ENCODE measurements at regions not wholly inside any gene's neighbourhood (a gene's known extent, or its start where the extent isn't known, plus 50 kb on each side); places are given as distances from the start of the nearest gene placed in this dataset.

DNA sequence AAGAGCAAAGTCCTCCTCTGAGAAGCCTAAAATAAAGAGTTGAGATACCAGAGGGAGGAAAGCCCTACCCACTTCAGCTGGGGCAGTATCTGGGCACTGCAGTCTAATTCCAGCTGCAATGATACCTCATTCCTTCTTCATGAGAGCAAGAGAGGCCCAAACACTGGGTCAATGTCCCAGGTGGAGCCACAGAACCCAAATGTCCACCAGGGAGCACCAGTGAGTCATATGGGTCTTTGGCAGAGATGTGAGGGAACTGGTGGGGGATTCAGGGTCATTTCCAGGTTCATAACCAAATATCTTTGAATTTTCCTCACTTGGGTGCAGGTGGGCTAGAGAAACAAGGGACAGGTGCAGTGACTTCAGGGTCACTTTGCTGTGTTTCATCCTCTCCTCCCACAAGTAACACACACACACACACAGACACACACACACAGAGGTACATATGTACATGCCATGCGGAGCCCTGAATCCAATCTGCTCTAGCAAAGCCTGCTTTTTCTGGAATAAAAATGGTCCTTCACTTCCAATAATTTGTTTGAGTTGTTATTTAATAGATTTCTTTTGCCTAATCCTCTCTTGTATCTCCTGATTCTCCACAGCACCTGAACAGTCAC, 585.4 kb downstream of the SOX6 start:
- DNase-seq (ENCODE audit: low read depth in 3 of 3), result no peak

GRCh38 chr11:15772547-15772946, 583.8 kb downstream of the SOX6 start:
- no peak for DNase-seq (ENCODE audit: low read depth in 3 of 3)

DNA sequence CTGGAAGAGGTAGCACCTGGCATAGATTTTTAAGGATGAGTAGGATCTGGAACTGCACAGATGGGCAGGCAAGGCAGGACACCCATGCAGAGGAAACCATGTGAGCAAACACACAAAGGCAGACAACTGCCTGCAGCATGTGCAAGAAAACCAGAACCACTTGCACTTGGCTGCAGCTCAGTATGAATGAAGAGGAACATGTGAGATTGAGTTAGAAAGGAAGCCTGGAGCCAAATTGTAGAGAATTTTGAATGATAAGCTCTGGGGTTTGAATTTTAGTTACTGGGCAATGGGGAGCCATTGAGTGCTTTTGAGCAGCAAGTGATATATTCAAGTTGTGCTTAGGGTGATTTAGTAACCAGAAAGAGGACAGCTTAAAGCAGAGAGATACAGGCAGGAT, 583.4 kb downstream of the SOX6 start:
- DNase-seq (ENCODE audit: low read depth in 3 of 3), result no peak

DNA sequence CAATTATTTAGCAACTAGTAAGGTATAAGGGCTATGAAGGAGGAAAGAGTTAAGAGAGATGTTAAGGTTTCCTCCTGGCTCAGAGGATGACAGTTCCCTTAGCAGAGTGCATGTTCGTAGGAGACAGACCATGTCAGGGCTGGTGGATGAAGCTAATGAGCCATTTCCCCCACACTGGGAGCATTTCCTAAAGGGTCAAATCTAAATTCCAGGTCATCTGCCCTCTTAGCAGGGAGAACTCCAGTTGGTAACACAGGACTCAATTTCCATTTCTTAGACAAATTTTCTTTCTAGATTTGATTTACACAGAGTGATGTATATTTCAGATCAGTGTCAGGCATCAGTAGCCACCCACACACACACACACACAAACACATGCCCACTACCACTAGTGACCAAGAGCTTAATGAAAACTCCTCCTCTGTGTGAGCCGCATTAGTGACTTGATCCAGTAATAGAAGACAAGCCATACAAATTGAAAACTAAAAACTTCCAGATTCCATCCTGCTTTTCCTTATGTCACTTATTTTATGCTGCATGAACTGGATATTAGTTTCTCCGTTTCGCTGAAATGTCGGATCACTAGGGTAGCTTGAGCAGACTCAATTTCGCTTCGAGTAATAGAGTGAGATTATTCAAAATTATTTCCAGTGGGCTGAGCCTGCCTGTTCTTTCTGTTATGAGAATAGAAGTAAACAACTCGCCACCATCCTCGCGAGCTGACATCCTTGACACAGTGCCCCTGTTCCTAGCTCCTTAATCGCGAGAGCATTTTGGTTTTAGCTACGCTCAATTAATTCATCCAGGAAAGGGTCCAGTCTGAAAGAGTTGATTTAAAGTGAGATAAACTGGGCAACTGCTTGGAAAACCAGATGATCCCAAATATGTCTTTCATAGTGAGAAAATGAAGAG, 582.6 kb downstream of the SOX6 start:
- DNase-seq (ENCODE audit: low read depth in 3 of 3), result no peak

GRCh38 chr11:15774388-15774939, 581.9 kb downstream of the SOX6 start:
- DNase-seq (ENCODE audit: low read depth in 3 of 3), result no peak

DNA sequence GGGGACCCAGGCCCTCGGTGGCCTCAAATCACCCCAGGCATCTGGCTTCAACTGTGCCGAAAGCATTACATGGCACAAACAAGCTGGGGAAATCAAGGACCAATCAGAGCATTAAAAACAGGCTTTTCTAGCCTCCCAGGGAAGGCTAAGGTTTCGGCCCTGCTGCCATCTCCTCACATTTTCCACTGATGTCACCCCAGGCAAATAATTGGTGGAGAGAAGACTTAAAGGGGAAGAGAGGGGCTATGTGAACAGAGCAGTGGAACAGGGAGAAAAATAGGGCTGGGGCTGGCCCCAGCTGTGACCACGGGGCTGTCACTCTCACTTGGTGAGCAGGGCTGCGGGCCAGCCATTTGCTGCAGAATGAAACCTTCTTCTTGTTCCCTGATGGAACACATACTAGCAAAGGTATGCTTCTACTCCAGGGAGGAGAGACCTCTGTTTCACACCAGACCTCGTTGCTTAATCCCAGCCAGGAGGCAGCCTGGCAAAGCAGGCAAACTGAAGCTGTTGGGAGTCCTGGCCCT, 581.3 kb downstream of the SOX6 start:
- no peak for DNase-seq (ENCODE audit: low read depth in 3 of 3)

DNA sequence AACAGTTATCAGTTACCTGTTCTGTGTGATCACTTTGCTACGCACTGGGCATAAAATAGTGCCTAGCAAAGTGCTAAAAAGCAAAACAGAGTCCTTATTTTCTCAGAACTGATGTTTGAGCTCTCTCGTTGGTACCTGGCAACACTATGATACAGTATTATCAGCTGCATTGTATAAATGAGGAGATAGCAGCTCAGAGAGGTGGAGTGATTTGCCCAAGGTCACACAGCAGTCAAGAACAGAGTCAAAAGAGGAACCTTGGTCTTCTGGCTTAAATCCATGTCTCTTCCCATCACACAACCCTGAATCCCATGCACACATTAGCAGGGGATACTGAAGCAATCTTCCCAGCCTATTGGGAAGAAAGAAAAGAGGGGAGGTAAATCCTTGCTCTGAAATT, 580.5 kb downstream of the SOX6 start:
- no peak for DNase-seq (ENCODE audit: low read depth in 3 of 3)

- no peak for DNase-seq (ENCODE audit: low read depth in 3 of 3)
These were observed 580.0 kb downstream of the SOX6 start for GRCh38 chr11:15776366-15776765.

DNA sequence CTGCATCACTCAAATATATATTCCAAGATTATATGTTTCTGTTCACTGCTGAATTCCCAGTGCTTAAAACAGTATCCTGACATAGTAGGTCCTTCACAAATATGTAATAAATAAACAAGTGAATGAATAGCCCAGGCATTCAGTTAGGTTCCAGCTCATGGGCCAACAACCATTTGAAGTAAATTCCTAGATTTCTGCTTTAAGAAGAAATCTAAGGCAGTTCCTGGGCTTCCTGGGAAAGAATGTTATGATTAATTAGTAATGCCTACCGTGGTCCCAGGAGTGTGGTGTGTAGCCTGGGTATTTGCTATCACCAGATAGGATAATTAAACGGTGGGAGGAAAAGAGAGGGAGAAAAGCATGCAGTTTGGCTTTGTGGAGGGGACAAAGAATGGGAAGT, 576.8 kb downstream of the SOX6 start:
- no peak for DNase-seq (ENCODE audit: low read depth in 3 of 3)

DNA sequence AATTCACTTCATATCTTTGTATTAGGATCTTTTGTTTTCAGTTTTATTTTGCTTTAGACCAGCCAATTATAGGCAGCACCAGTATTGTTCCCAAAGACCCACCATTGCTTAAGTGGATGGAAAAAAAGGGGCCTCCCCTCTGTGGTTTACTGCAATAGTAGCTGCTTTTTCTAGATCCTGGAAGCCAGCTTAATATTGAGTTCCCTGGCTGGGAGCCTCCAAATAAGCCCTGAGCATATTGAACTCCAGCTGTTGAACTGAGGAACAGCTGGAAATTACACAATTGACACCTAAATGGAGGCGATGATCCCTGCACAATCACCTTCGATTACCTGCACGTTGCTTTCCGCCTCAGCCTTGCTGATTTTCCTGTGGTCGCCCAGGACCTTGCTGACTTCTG, 576.0 kb downstream of the SOX6 start:
- no peak for DNase-seq (ENCODE audit: low read depth in 3 of 3)

DNA sequence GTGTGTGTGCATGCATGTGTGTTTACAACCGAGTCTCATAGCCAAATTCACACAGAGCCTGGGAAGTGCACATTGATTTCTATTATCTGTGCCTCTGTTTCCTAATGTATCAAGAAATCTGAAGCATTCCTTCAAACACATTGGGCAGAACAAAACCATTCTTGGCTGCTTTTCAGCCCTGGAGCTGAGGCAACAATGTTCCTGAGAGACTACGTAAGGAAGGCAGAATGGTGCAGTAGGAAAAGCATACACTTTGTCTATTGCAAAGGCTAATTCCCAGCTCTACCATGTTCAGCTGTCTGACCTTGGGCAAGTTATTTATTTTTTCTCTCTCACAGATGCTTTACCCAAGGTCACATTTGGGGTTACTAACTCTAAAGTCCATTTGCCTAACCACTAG, 575.5 kb downstream of the SOX6 start:
- no peak for DNase-seq (ENCODE audit: low read depth in 3 of 3)

GRCh38 chr11:15783619-15784018, 572.7 kb downstream of the SOX6 start:
- no peak for DNase-seq (ENCODE audit: low read depth in 3 of 3)

- DNase-seq (ENCODE audit: low read depth in 3 of 3), result no peak
These were observed 563.0 kb downstream of the SOX6 start for GRCh38 chr11:15793043-15793996.

GRCh38 chr11:15794361-15795150, 561.8 kb downstream of the SOX6 start:
- DNase-seq (ENCODE audit: low read depth in 3 of 3), result no peak

DNA sequence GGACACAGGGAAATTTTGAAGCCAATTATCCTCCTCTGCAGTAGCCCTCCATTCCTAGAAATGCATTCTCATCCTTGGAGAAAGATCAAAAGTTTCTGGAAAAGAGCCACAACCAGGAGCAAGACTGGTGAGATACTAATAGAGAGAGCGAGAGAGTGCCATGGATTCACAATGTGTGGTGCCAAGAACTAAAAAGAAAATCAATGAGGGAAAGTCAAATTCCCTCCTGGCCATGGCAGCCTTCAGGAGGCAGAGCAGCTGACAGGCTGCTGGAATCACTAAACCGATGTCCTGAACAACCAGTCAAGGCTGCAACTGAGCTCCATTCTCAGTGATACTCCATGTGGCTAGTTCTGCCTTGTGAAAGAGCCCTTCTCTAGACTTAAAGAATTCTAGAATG, 561.0 kb downstream of the SOX6 start:
- no peak for DNase-seq (ENCODE audit: low read depth in 3 of 3)

DNA sequence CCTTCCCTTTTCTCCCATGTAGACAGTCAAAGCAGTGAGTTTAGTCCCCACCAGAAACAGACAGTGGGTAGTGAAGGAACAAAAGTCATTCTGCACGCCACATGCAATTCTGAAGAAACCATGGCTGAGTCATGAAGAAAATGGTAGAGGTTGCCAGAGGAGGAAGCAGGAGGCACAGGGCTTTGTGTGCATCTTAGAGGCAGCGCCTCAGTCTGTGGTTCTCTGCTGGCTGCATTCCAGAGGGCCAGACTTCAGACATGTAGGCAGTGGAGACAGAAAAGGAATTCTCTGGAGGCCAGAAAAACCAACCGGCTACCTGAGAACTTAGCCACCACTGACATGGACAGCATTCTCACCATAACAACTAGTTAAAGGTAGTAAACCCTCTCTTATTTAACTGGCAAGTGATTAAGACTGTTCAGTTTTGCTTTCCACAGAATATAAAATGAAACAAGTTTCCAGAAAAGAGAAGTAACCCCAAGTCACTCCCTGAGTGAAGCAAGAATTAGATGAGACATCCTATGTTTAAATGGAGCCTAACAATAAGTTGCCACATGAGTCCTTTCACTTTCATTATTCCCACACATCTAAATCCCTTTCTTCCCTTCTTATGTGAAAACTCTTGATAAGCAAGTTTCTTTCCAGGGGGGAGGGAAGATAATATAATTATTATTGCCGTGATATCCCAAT, 556.1 kb downstream of the SOX6 start:
- DNase-seq (ENCODE audit: low read depth in 3 of 3), result no peak

- no peak for DNase-seq (ENCODE audit: low read depth in 3 of 3)
These were observed 555.2 kb downstream of the SOX6 start for GRCh38 chr11:15801126-15801525.

DNA sequence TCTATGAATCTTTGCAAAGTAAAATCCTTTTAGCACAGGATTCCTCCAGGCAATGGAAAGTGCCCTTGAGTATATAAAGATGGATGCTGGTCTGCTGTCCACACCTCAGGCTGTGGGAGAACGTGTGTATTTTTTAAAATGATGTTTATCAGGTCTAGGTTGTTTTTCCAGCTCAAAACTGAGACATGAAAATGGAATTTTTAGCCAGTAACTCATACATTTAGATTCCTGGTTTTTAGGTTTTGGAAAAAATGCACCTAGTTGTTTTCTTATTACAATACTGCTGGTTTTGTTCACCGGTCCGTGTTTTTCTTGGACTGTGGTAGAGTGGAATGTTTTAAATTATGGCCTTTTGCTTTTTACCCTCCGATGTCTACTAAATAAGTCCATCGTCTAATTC, 554.7 kb downstream of the SOX6 start:
- DNase-seq (ENCODE audit: low read depth in 3 of 3), result no peak

- no peak for DNase-seq (ENCODE audit: low read depth in 3 of 3)
These were observed 550.6 kb downstream of the SOX6 start for GRCh38 chr11:15805726-15806125.

GRCh38 chr11:15806217-15806616, 550.1 kb downstream of the SOX6 start:
- no peak for DNase-seq (ENCODE audit: low read depth in 3 of 3)

All from stimulated activated CD4-positive, alpha-beta T cell treated with anti-CD3 and anti-CD28 coated beads, TNF-alpha, amount 100 ng/mL, for 4 hours (primary cell).